ENCODE measurements at regions not wholly inside any gene's neighbourhood (a gene's known extent, or its start where the extent isn't known, plus 50 kb on each side); places are given as distances from the start of the nearest gene placed in this dataset.

GRCh38 chr5:61823781-61824180 is 482.2 kb upstream of the KIF2A start:
- Histone ChIP-seq H3K9me3 (no peaks in the 10 kb centered on the region), H3K27ac (ENCODE audit: low read depth in 2 of 2, low read length in 1 of 2) (no peak overlapping the region), H3K27me3 (ENCODE audit: insufficient read depth) (no peaks in the 10 kb centered on the region; the same call in 1 of the 2 replicates), H3K4me2 (no peak overlapping the region), H3K9me2 (no peaks in the 10 kb centered on the region), H3K79me2 (ENCODE audit: insufficient read depth) (no peaks in the 10 kb centered on the region), H4K20me1 (ENCODE audit: insufficient read depth) (no peaks in the 10 kb centered on the region), H3K4me1 (ENCODE audit: control insufficient read depth in 1 of 2, insufficient read depth in 2 of 2, low read depth in 1 of 2, low read length in 1 of 2) (peaks cover 0 to 2% of the 10 kb centered on the region in 2 experiments; a peak in 1 of 4 replicates), H3K4me3 (ENCODE audit: low read depth in 2 of 2, low read length in 1 of 2) (no peak overlapping the region), H3K9ac (no peak overlapping the region), H2AFZ (ENCODE audit: low read depth) (no peak overlapping the region), H3K36me3 (replicated peaks in 1 of 2; ENCODE audit: control insufficient read depth in 1 of 2, insufficient read depth in 2 of 2, low read length in 1 of 2) (no peaks in the 10 kb centered on the region), H3F3A (replicated peaks; ENCODE audit: insufficient read depth) (no peaks in the 10 kb centered on the region)
- CTCF ChIA-PET: interaction anchor here (0.9 kb wide), 1 partner anchor 55 kb away, joined by 3 read pairs; no protein-coding TSS in a partner anchor
- POLR2A ChIA-PET: no interaction called here
- no peak for TF ChIP-seq FOXJ3 (CRISPR knock-in tag; IDR thresholded peaks at IDR 0.05)
- no peak for TF ChIP-seq NFIC (IDR thresholded peaks at IDR 0.05; ENCODE audit: borderline replicate concordance)
- TF ChIP-seq, protein P1, sequence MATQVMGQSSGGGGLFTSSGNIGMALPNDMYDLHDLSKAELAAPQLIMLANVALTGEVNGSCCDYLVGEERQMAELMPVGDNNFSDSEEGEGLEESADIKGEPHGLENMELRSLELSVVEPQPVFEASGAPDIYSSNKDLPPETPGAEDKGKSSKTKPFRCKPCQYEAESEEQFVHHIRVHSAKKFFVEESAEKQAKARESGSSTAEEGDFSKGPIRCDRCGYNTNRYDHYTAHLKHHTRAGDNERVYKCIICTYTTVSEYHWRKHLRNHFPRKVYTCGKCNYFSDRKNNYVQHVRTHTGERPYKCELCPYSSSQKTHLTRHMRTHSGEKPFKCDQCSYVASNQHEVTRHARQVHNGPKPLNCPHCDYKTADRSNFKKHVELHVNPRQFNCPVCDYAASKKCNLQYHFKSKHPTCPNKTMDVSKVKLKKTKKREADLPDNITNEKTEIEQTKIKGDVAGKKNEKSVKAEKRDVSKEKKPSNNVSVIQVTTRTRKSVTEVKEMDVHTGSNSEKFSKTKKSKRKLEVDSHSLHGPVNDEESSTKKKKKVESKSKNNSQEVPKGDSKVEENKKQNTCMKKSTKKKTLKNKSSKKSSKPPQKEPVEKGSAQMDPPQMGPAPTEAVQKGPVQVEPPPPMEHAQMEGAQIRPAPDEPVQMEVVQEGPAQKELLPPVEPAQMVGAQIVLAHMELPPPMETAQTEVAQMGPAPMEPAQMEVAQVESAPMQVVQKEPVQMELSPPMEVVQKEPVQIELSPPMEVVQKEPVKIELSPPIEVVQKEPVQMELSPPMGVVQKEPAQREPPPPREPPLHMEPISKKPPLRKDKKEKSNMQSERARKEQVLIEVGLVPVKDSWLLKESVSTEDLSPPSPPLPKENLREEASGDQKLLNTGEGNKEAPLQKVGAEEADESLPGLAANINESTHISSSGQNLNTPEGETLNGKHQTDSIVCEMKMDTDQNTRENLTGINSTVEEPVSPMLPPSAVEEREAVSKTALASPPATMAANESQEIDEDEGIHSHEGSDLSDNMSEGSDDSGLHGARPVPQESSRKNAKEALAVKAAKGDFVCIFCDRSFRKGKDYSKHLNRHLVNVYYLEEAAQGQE (IDR thresholded peaks at IDR 0.05; ENCODE audit: low read depth, low read length): no peak
- TF ChIP-seq GATA2 (CRISPR knock-in tag; IDR thresholded peaks at IDR 0.05): no peak
- TF ChIP-seq CHD2 (IDR thresholded peaks at IDR 0.05; ENCODE audit: low read length, partially characterized antibody): no peak
- no peak for TF ChIP-seq MEF2A (IDR thresholded peaks at IDR 0.05; ENCODE audit: borderline replicate concordance, low read depth)
- TF ChIP-seq RCOR1 (IDR thresholded peaks at IDR 0.05; ENCODE audit: low read length): no peak
- no peak for TF ChIP-seq NRF1 (IDR thresholded peaks at IDR 0.05; ENCODE audit: low read depth, low read length)
- TF ChIP-seq MXI1 (IDR thresholded peaks at IDR 0.05; ENCODE audit: low read depth, low read length): no peak
- TF ChIP-seq, protein P2, sequence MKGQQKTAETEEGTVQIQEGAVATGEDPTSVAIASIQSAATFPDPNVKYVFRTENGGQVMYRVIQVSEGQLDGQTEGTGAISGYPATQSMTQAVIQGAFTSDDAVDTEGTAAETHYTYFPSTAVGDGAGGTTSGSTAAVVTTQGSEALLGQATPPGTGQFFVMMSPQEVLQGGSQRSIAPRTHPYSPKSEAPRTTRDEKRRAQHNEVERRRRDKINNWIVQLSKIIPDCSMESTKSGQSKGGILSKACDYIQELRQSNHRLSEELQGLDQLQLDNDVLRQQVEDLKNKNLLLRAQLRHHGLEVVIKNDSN (IDR thresholded peaks at IDR 0.05; ENCODE audit: borderline replicate concordance, low read depth): no peak
- no peak for TF ChIP-seq GABPA (IDR thresholded peaks at IDR 0.05; ENCODE audit: low read depth)
- TF ChIP-seq PBX3 (IDR thresholded peaks at IDR 0.05): no peak
- TF ChIP-seq EZH2phosphoT487 (IDR thresholded peaks at IDR 0.05; ENCODE audit: borderline replicate concordance, low read depth): no peak
- TF ChIP-seq JUND (IDR thresholded peaks at IDR 0.05): no peak
- TF ChIP-seq FOSL2 (IDR thresholded peaks at IDR 0.05; ENCODE audit: borderline replicate concordance, low read depth): no peak
- no peak for TF ChIP-seq YY1 (IDR thresholded peaks at IDR 0.05; ENCODE audit: low read depth)
- 43% methylated on average over 2 of the region's 2 CpGs for WGBS (ENCODE audit: low lambda C conversion rate)
- no peak for DNase-seq
